ENCODE measurements at regions not wholly inside any gene's neighbourhood (a gene's known extent, or its start where the extent isn't known, plus 50 kb on each side); places are given as distances from the start of the nearest gene placed in this dataset.
A peak's percentile ranks its signal among the peaks of the same experiment; 100 is the strongest.

DNA sequence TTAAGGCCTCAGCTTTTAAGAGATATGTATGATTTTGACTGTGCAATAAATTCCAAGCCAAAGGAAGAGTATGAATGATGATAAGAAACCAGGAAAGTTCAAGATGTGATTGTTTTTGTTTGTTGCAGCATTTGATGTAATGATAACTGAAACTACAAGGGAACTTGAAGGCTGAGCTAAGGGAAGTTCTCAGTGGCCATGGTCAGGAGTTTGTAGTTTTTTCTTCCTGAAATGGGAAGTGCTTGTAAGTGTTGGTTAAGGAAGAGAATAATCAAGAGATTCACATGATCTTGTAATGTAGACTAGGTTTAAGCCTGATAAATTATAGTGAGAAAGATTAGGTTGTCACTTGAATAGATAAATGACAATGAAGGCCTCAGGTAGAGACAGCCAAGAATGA, 53.4 kb downstream of the PTCHD4 start:
- no peak overlapping the region for H3K4me3 ChIP-seq (ENCODE audit: low read depth, low read length)
- no peak for TF ChIP-seq CTCF (conservative IDR thresholded peaks at IDR 0.05; ENCODE audit: low read depth, low read length)
- DNase-seq (ENCODE audit: low read depth), result no peak

DNA sequence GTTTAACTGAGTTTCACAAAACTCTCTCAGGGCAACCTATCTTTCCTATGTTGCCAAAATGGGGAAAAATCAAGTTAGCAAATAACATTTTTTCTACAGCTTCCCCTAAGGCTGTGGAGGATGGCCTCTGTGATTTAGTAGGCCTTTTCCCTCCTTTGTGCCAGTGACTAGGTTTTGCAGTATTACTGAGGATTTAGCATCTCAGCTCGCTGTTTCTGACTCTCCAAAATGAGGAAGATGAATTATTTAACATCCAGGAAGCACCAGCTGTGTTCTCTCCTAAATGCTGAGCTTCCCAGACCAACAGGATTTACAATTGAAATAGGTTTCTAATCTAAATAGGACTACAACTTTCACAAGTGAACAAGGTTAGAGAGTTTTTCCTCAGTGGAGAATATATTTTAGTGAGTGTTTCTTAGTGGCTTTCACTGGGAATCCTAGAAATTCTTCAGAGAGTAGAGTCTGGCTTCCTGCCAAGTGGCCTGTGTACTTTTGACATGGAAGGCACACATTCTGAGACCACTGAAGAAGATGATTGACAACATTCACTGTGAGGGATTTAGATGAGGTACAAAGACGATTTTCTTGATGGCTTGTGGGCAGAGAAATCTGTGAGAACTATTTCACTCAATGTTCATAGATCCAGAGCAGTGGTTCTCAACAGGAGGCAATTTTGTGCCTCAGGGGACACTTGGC, 62.4 kb downstream of the PTCHD4 start:
- no peak for TF ChIP-seq CTCF (conservative IDR thresholded peaks at IDR 0.05; ENCODE audit: low read depth, low read length)

DNA sequence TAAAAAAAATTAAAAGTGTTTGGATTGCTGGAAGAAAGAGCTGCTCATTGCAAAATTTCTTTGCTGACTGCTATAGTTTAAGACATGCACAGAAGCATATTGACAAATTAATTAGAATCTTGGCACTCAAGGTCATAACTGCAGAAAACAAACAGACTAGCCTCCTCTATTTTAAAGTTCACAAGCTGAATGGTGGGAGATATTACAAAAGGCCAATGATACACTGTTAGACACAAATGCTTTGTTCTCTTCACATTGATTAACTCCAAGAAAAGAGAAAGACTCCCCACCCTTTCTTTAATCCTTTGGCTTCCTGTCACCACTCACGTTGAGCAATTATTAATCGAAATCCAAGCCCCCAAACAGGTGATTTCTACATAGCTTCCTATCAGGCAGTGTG, 69.1 kb downstream of the PTCHD4 start:
- DNase-seq (ENCODE audit: low read depth), result no peak
- TF ChIP-seq CTCF (conservative IDR thresholded peaks at IDR 0.05; ENCODE audit: low read depth, low read length), result no peak
- H3K4me3 ChIP-seq (ENCODE audit: low read depth, low read length), result no peak overlapping the region

More for the DNA sequence above, 62.4 kb downstream of the PTCHD4 start:
- H3K4me3 ChIP-seq (ENCODE audit: low read depth, low read length), result no peak overlapping the region
- DNase-seq (ENCODE audit: low read depth), result no peak

DNA sequence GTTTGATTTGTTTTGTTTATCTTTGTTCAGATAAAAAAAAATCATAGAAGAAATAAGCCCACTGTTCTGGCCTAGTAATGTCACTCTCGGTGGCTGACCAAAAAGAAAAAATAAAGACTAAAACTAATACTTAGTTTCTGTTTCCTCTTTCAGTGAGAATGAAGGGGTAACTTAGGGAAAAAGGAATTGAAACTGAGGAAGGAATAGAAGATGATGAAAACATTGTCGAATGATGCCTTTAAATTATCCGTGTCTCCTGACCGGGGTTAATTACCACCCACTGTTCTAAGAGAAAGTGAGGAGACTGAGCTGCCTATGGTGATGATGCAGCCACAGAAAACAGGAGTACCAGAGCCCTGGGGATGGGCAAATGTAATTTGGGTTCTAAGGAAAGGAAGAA, 73.1 kb downstream of the PTCHD4 start:
- TF ChIP-seq CTCF (conservative IDR thresholded peaks at IDR 0.05; ENCODE audit: low read depth, low read length), result no peak
- DNase-seq (ENCODE audit: low read depth), result no peak
- no peak overlapping the region for H3K4me3 ChIP-seq (ENCODE audit: low read depth, low read length)

GRCh38 chr6:48036316-48036715, 74.7 kb downstream of the PTCHD4 start:
- H3K4me3 ChIP-seq (ENCODE audit: low read depth, low read length), result no peak overlapping the region
- peak; percentile 90 for DNase-seq (ENCODE audit: low read depth)
- TF ChIP-seq CTCF (conservative IDR thresholded peaks at IDR 0.05; ENCODE audit: low read depth, low read length), result no peak

DNA sequence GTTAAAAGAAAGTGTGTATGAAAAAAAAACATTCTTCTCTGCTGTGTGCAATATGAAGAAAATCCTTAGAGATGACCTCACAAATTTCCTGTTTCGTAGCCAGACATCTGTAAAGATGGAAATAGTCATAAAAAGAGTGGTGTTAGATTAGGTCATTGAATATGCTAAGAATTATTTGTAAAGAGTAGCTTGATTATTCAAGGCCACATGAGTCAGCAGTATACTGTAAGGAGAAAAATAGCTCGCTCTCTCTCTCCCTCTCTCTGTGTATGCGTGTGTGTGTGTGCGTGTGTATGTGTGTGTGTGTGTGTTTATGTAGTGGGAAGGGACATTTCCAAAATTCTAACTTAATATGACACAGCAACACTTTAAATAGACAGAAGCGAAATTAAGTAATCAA, 78.8 kb downstream of the PTCHD4 start:
- no peak overlapping the region for H3K4me3 ChIP-seq (ENCODE audit: low read depth, low read length)
- TF ChIP-seq CTCF (conservative IDR thresholded peaks at IDR 0.05; ENCODE audit: low read depth, low read length), result no peak
- DNase-seq (ENCODE audit: low read depth), result peak; percentile 91

DNA sequence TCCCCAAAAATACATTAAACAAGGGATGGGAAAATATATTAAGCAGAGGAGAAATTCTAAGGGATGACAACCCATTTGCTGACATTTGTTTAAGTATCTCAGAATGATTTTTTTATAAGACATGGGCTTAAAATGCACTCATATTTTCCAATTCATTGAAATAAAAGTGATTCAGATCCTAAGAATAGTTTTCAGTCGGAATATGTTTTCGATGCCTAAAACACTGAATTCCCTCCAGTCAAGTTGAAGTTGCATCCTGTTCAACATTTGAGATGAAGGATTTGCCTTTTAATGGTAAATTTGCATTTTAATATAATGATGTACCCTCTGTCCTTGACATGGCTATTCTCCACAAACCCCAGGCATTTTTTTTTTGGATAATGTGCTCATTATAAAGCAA, 79.3 kb downstream of the PTCHD4 start:
- no peak for DNase-seq (ENCODE audit: low read depth)

More for the DNA sequence above, 79.3 kb downstream of the PTCHD4 start:
- no peak for TF ChIP-seq CTCF (conservative IDR thresholded peaks at IDR 0.05; ENCODE audit: low read depth, low read length)
- no peak overlapping the region for H3K4me3 ChIP-seq (ENCODE audit: low read depth, low read length)
